ENCODE measurements at regions not wholly inside any gene's neighbourhood (a gene's known extent, or its start where the extent isn't known, plus 50 kb on each side); places are given as distances from the start of the nearest gene placed in this dataset.

- no peak for DNase-seq (ENCODE audit: low read depth)
- no peak for TF ChIP-seq CTCF (IDR thresholded peaks at IDR 0.05; ENCODE audit: insufficient read depth, low read depth, low read length, missing control alignments)
- no peak overlapping the region for H3K4me3 ChIP-seq (ENCODE audit: low read depth, low read length)
Observed at GRCh38 chr16:51061328-51061727, 89.7 kb downstream of the SALL1 start.

GRCh38 chr16:51057969-51058337 is 93.1 kb downstream of the SALL1 start:
- TF ChIP-seq CTCF (IDR thresholded peaks at IDR 0.05; ENCODE audit: insufficient read depth, low read depth, low read length, missing control alignments): no peak
- no peak for DNase-seq (ENCODE audit: low read depth)
- no peak overlapping the region for H3K4me3 ChIP-seq (ENCODE audit: low read depth, low read length)

GRCh38 chr16:51057102-51057793 is 93.8 kb downstream of the SALL1 start:
- no peak overlapping the region for H3K4me3 ChIP-seq (ENCODE audit: low read depth, low read length)
- TF ChIP-seq CTCF (IDR thresholded peaks at IDR 0.05; ENCODE audit: insufficient read depth, low read depth, low read length, missing control alignments): no peak
- no peak for DNase-seq (ENCODE audit: low read depth)

- no peak overlapping the region for H3K4me3 ChIP-seq (ENCODE audit: low read depth, low read length)
- TF ChIP-seq CTCF (IDR thresholded peaks at IDR 0.05; ENCODE audit: insufficient read depth, low read depth, low read length, missing control alignments): no peak
Observed at GRCh38 chr16:51056331-51056730, 94.7 kb downstream of the SALL1 start.

GRCh38 chr16:51055434-51055833 is 95.6 kb downstream of the SALL1 start:
- TF ChIP-seq CTCF (IDR thresholded peaks at IDR 0.05; ENCODE audit: insufficient read depth, low read depth, low read length, missing control alignments): no peak
- no peak for DNase-seq (ENCODE audit: low read depth)
- H3K4me3 ChIP-seq (ENCODE audit: low read depth, low read length): no peak overlapping the region

More at GRCh38 chr16:51056331-51056730, 94.7 kb downstream of the SALL1 start:
- DNase-seq (ENCODE audit: low read depth): no peak

GRCh38 chr16:51053775-51054174 is 97.3 kb downstream of the SALL1 start:
- TF ChIP-seq CTCF (IDR thresholded peaks at IDR 0.05; ENCODE audit: insufficient read depth, low read depth, low read length, missing control alignments): no peak
- H3K4me3 ChIP-seq (ENCODE audit: low read depth, low read length): no peak overlapping the region
- no peak for DNase-seq (ENCODE audit: low read depth)

GRCh38 chr16:51051671-51052070 is 99.4 kb downstream of the SALL1 start:
- H3K4me3 ChIP-seq (ENCODE audit: low read depth, low read length): no peak overlapping the region
- no peak for TF ChIP-seq CTCF (IDR thresholded peaks at IDR 0.05; ENCODE audit: insufficient read depth, low read depth, low read length, missing control alignments)
- DNase-seq (ENCODE audit: low read depth): no peak
